ENCODE measurements at regions not wholly inside any gene's neighbourhood (a gene's known extent, or its start where the extent isn't known, plus 50 kb on each side); places are given as distances from the start of the nearest gene placed in this dataset.

DNA sequence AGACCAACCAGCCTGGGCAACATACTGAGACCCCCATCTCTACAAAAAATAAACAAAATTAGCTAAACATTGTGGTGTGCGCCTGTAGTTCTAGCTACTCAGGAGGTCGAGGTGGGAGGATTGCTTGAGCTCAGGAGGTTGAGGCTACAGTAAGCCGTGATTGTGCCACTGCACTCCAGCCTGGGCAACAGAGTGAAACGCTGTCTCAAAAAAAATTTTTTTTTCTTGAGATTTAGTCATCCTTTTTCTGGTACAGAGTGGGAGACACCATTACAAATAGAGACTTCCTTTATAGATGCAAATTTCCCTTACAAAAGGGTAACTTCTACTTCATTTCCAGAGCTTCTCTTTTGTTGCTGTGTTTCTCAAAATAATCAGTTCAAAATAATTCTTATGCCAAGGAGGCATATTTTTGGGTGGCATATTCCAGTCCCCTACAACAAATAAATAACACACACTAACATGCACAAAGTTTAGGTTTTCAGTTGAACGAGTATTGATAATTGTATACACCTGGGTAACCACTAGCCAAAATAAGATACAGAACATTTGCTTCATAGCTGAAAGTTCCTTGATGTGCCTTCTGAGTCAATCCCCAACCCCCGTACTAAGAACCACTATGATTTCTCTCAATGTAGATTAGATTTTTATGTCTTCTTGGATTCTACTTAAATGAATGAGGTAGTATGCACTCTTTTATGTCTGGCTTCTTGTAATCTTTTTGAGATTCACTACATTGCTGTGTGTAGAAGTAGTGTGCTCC is 248.9 kb upstream of the PROK2 start:
- TF ChIP-seq CTCF (IDR thresholded peaks at IDR 0.05; ENCODE audit: insufficient read depth, low read depth, low read length) (no peak), EZH2 (IDR thresholded peaks at IDR 0.05; ENCODE audit: insufficient read depth, low read length) (no peak)

All from astrocyte (in vitro differentiated cells and primary cell).